Lower leg skin (tissue), 4 donors: ENCODE measurements at regions not wholly inside any gene's neighbourhood (a gene's known extent, or its start where the extent isn't known, plus 50 kb on each side); places are given as distances from the start of the nearest gene placed in this dataset.
A peak's percentile ranks its signal among the peaks of the same experiment; 100 is the strongest.

Source experiments
- DNase-seq, 2 donors: peaks; one replicate each; pipeline ENCODE4 v3.0.0-alpha.2; 2019; ENCODE audit warnings: low spot score in 2 of 2
- H3K4me3 ChIP-seq: fragments of 200-600 bp; sonication (generic); 2 replicates; pipeline ENCODE4 v1.5.1; 2017; ENCODE audit warnings: mild to moderate bottlenecking, low read depth; ENCODE audit not compliant: poor library complexity, severe bottlenecking
- POLR2A ChIP-seq, 2 donors: fragments of 450-650 bp; IDR thresholded peaks; one replicate each; pipeline ENCODE4 v1.6.1; 2016 to 2017; ENCODE audit warnings: antibody characterized with exemption in 2 of 2, mild to moderate bottlenecking in 1 of 2, moderate library complexity in 1 of 2
- WGBS, 2 donors: methylation state at CpG; one replicate each; pipeline ENCODE4 v1.1.5; 2018; 5-methylcytosine and 5-hydroxymethylcytosine counted together
- intact Hi-C: fragments of 100-400 bp; cut with DNase I; formaldehyde crosslinking; loops from one replicate; pipeline ENCODE4 v1.15.0; 2023; ENCODE audit warnings: low total_unique reads
- TF ChIP-seq, protein P1 (sequence below), 3 donors: fragments of 450-650 bp; IDR thresholded peaks; one replicate each; pipeline ENCODE4 v1.5.1; 2016; ENCODE audit warnings: antibody characterized with exemption in 3 of 3, mild to moderate bottlenecking in 3 of 3, moderate library complexity in 2 of 3

DNA sequence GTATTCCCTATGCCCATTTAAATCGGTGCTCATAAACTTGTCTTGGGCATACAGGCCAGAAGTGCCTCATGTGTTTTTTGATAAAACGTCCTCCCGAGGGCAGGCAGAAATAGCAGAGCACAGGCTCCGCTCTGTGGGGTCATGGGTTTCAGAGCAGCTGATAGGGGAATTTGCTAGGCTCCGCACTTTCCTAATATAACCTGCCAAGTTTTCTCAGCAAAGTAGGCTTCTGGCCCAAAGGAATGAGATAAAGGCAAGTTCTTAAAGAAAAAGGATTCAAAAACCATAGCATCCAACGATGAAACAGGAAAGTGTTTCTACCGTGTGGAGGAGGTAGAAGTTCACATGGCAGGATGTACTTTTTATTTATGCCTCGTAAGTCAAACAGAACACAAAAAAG lies 69.8 kb upstream of the RALGAPA2 start:
- peak in 1 of 2 donors; percentile 21 for DNase-seq
- no peak for TF ChIP-seq POLR2A (IDR thresholded peaks at IDR 0.05)
- TF ChIP-seq, protein P1, sequence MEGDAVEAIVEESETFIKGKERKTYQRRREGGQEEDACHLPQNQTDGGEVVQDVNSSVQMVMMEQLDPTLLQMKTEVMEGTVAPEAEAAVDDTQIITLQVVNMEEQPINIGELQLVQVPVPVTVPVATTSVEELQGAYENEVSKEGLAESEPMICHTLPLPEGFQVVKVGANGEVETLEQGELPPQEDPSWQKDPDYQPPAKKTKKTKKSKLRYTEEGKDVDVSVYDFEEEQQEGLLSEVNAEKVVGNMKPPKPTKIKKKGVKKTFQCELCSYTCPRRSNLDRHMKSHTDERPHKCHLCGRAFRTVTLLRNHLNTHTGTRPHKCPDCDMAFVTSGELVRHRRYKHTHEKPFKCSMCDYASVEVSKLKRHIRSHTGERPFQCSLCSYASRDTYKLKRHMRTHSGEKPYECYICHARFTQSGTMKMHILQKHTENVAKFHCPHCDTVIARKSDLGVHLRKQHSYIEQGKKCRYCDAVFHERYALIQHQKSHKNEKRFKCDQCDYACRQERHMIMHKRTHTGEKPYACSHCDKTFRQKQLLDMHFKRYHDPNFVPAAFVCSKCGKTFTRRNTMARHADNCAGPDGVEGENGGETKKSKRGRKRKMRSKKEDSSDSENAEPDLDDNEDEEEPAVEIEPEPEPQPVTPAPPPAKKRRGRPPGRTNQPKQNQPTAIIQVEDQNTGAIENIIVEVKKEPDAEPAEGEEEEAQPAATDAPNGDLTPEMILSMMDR (IDR thresholded peaks at IDR 0.05): no peak
- 30 to 34% methylated on average over 8 of the region's 8 CpGs for WGBS, 2 donors
- intact Hi-C loops: no loop called here
- no peak overlapping the region for H3K4me3 ChIP-seq

DNA sequence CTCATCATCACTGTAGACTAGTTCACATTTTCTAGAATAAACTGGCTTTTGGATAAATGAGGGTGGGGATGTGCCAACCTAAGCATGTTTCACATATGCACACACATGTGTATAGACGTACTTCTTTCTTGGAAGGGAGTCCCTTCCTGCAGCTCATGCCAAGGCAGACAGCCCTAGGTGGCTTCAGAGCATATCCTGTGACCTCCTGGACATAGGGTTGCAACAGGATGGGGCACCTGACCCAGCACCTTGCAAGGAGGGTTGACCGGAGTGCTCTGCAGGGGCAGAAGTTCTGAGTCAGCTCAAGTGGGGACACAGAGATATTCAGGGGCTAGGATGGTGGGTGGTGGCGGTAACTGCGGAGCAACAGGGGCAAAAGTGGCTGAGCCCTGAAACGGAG lies 68.6 kb upstream of the RALGAPA2 start:
- DNase-seq: no peak
- intact Hi-C loops: no loop called here
- WGBS, 2 donors: 84 to 85% methylated on average over 5 of the region's 5 CpGs
- no peak overlapping the region for H3K4me3 ChIP-seq
- no peak for TF ChIP-seq POLR2A (IDR thresholded peaks at IDR 0.05)
- TF ChIP-seq, protein P1 (IDR thresholded peaks at IDR 0.05): no peak

DNA sequence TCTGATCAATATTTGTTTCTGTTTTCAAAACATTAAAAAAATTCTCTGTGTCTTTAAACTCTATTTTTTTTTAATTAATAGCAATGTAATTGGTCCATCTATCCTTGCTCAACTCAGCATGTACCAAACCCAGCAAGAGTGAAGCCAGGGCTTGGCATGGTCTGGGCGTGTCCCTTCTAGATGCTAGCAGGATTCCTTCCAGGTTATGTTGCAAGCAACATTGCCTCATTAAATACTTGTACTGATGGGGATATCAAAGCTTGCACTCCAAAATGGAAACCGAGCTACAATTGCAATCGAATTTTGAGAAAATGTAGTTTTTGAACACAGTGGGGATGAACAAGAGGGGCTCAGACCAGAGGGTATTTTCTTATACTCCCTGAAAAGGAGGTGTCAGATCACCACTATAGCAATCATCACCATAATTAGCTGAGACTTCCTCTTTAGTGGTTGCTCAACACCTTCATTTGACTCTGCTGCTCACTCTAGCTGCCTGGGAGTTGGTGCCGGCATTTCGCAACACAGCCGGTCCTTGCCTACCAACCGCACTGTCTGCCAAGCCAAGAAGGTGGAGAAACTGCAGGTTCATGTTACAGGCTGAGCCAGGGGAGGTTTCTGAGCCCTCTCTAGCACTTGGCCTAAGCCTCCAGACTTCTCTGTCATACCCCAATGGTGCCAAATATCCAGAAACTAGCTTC lies 67.8 kb upstream of the RALGAPA2 start:
- no peak for TF ChIP-seq POLR2A (IDR thresholded peaks at IDR 0.05)
- TF ChIP-seq, protein P1 (IDR thresholded peaks at IDR 0.05): no peak
- intact Hi-C loops: no loop called here
- no peak overlapping the region for H3K4me3 ChIP-seq
- 23 to 39% methylated on average over 7 of the region's 7 CpGs for WGBS, 2 donors
- peak; percentile 87 to 96 for DNase-seq

DNA sequence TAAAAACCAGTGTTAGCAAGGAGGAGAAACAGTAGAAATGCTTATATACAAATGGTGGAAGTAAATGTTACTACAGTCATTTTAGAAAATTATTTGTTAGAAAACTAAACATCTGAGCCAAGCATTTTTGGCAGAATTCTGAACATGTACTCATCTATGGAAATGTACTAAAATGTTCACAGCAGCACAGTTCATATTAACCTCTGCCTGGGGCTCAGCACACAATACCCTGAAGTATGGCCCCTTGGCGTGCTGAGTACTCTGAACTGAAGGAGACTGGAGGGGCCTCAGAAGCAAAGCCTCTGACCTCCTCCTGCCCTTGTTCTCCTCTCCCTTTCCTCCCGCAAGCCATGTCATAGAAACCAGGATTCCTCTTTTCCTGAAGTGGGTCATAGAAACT lies 66.2 kb upstream of the RALGAPA2 start:
- peak in 1 of 2 donors; percentile 39 for DNase-seq
- WGBS, 2 donors: 72 to 76% methylated on average over 2 of the region's 2 CpGs
- no peak for TF ChIP-seq POLR2A (IDR thresholded peaks at IDR 0.05)
- TF ChIP-seq, protein P1 (IDR thresholded peaks at IDR 0.05): no peak
- intact Hi-C loops: no loop called here
- no peak overlapping the region for H3K4me3 ChIP-seq

DNA sequence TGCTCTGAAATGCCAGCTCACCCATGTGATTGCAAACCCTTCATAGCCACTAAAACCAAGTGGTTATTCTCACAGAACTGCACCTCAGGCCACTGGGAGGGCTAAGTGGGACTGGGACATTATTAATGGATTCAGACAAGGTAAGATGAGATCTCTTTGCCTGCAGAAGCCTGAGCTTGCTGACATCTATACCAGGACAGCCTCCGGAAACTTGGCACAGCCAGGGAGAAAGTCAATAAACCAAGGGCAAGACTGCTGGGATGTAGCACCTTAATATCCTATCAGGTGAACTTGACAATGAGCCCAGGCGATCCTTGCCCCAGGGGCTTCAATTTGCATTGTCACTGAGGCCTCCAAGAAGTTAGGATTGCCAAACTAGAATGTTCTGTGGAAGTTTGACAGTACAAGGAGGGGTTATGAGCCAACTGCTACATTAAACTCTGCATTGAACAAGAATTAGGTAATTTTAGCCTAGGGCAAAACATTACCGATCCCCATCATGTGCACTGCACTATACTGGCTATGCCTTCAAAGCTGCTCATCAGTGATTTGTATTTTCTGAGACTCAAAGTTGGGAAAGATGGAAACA lies 60.1 kb upstream of the RALGAPA2 start:
- intact Hi-C loops: no loop called here
- no peak for DNase-seq
- 39 to 58% methylated on average over 3 of the region's 3 CpGs for WGBS, 2 donors
- TF ChIP-seq, protein P1 (IDR thresholded peaks at IDR 0.05): no peak
- no peak for TF ChIP-seq POLR2A (IDR thresholded peaks at IDR 0.05)
- no peak overlapping the region for H3K4me3 ChIP-seq
